Right lung (tissue), 2 donors: ENCODE measurements at regions not wholly inside any gene's neighbourhood (a gene's known extent, or its start where the extent isn't known, plus 50 kb on each side); places are given as distances from the start of the nearest gene placed in this dataset.
"Not testable (repeated sequence)": the region's sequence is repeated elsewhere in the genome, so short reads cannot be mapped to it uniquely, and the experiment has no call there.

Experiments used
- DNase-seq, 2 donors: peaks; one replicate each; pipeline ENCODE4 v3.0.0-alpha.2; 2013

DNA sequence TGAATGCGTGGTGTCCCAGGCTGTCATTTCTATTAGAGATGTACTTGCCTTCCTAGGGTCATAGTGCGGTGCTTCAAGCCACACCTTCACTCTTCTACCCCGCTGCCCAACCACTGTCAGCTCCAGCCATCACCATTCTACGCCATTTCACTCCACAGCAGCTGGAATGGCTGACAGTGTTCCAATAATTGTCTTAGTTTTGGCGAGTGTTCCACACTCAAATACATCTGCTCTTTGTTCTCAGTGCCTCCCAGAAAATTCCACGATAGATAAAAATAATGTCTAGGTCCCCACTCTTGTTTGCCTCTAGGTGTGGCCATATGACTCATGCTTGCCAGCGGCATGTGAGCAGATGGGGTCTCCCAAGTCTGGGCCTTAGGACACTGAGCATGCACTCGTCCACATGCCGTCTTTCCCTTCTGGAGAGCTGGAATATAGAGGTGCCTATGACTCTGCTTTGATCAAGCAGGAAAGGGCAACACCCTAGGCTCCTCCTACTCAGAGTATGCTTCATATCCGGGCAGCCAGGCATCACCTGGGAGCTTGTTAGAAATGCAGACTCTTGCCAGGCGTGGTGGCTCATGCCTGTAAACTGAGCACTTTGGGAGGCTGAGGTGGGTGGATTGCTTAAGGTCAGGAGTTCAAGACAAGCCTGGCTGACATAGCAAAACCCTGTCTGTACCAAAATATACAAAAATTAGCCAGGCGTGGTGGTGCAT, 163.0 kb downstream of the BRMS1L start:
- no peak for DNase-seq

DNA sequence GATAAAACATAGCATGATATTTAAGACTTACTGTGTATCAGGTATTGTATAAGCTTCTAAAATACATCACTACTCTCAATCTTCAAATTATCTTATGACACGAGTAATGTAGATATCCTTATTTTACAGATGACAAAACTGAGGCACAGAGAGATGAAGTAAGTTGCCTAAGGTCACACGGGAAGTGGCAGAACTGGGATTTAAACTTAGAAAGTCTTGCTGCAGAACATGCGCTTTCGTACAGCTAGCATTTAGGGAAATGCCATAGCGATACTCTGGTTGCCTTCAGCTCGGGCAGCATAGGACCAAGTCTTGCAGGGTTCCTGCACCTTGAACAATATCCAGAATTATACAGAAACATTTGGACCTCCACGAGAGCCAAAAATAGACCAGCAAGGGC, 162.4 kb downstream of the BRMS1L start:
- no peak for DNase-seq

DNA sequence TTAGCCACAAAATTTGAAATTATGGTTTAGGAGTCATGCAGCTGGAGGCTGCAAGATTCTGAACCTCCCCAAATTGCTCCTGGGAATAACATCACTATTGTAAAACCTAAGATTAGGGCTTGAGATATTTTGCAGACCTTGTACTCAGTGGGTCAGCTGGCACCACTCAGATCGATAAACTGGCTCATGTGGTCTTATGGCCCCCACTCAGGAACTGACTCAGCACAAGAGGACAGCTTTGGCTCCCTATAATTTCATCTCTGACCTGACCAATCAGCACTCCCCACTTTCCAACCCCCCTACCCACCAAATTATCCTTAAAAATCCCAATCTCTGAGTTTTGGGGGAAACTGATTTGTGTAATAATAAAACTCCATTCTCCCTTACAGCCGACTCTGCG, 161.6 kb downstream of the BRMS1L start:
- DNase-seq, result no peak

DNA sequence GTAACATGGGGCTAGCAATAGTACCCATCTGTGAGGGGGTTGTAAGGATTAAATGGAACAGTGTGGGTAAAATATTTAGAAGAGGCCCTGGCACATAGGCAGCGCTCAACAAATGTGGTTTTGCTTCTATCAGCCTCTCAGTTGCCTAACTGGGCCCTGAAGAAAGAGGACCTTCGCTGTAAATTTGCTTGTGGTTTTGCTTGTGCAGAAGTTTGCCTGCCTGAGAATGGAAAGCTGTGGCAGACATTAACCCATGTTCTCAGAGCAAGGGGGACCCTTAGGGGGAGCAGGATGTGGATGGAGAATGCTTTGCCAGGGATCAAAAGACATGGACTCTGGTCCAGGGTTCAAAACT, 160.1 kb downstream of the BRMS1L start:
- no peak for DNase-seq

DNA sequence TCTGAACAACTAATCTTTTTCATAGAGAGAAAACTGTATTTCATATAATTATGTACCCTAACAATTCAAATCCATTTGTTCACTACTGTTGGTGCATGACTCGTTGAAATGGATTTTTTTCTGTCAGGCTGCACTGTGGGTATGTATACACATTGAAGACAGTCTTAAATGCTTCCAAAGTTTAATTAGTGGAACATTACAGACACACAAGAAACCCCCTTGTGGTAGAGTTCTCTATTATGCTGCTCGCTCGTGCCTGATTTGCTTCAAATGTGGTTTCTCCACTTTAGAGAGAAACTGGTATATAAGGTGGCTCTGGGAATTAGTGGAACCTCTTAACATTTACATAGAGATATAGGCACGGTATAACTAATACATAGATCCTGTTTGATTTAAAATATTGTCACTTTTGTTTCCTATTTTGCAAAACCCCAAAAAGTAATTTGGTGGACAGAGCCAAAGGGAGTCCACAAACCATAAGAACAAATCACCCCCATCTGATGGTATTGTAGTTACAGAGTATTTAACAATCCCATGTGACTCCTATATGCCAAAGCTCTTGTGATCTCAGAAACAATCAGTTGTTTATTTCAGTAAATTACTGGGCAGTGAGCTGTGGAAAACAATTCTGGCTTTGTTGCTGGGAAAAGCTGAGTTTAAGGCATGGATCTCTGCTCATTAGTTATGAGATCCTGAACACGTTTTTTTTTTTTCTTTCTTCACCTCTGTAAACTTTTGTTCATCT, 159.5 kb downstream of the BRMS1L start:
- DNase-seq, result no peak

DNA sequence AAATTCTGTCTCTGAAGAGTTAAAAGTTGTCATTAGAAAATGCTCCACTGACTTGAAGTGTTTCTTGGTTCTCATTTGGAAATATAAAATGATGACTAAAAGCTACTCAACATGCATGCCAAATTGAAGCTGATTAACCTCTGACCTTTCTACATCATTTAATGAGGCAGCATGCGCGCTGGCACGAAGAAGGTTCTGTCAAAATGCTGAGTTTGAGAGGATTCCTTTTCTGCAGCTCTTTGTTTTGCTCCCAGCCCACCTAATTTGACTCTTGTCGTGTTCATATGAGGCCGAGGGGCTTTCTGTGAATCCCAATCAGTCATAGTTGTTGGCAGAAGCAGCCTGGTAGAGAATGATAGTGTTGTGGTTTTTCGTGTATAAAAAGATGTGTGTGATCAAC, 153.4 kb downstream of the BRMS1L start:
- no peak for DNase-seq

DNA sequence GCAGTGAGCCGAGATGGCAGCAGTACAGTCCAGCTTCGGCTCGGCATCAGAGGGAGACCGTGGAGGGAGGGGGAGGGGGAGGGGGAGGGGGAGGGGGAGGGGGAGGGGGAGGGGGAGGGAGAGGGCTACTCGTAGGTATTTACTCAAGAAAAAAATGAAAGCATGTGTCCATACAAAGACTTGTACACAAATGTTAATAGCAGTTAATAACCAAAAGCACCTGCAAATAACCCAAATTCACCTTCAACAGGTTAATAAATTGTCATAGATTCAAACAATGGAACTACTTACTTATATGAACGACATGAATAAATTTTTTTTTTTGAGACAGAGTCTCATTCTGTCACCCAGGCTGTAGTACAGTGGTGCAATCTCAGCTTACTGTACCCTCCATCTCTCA, 152.4 kb downstream of the BRMS1L start:
- no peak for DNase-seq

DNA sequence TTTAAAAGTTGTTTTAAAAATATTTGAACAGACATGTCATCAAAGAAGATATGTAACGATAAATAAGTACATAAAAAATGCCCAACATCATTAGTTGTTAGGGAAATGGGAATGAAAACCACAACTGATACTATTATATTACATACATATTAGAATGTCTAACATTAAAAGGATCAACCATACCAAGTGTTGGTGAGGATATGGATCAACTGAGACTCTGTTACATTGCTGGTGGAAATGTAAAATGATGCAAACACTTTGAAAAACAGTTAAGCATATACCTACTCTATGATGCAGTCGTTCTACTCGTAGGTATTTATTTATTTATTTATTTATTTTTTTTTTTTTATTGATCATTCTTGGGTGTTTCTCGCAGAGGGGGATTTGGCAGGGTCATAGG, 149.7 kb downstream of the BRMS1L start:
- no peak for DNase-seq

DNA sequence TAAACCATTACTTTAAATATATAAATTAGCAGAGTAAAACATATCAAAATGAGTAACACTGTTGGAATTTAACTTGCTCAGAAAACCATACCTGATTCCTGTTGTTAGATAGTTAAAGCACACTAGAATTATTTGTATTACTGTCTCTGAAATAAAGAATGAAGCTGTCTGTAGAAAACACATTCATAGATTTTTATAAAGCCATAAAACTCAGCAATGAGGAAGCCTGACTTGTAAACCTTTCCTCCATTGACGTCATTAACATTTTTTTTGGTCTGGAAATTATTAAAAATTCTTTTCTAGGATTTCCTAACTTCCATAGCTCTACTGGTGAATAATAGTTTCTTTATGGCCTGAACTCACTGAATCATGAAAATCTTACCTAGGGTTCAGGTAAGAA, 147.6 kb downstream of the BRMS1L start:
- no peak for DNase-seq

DNA sequence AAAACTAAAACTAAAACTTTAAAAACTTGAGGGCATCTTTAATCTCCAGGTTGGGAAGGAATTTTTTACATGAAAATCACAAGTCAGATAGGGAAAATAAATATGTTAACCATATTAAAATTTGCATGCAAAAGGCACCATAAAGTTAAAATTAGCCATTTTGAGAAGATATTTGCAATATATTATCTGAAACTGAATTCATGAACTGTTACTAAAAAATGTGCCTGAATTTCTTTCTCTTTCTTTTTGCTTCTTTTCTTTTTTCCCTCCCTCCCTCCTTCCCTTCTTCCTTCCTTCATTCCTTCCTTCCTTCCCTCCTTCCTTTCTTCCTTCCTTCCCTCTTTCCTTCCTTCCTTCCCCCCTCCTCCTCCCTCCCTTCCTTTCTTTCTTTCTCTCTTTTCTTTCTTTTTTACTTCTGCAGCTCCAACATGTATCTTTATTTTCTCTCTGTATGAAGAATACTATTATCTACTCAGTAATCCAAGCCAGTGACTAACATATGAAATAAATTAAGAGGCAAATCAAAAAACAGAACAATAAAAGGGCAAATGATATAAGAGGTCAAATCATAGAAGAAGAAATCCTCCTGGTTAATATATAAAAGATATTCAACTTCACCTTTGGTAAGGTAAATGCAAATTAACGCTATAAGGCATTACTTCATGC, 146.0 kb downstream of the BRMS1L start:
- no peak for DNase-seq

DNA sequence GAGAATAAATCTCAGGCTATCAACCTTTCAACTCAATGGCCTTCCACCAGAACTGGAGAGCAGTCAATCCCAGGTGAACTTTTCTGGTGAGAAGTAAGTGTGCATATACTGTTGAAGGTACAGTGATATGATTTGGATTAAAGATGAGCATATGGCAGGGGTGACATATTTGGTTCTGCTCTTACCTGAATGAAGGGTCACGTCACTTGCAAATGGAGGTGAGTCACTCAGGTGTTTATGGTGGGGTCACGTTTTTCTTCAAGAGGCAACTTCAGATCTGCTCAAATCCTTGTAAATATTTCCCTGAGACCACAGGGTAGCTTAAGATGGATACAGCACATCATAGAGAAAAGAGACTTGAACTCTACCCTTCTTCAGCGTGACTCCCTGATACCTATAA, 143.2 kb downstream of the BRMS1L start:
- DNase-seq, result no peak

DNA sequence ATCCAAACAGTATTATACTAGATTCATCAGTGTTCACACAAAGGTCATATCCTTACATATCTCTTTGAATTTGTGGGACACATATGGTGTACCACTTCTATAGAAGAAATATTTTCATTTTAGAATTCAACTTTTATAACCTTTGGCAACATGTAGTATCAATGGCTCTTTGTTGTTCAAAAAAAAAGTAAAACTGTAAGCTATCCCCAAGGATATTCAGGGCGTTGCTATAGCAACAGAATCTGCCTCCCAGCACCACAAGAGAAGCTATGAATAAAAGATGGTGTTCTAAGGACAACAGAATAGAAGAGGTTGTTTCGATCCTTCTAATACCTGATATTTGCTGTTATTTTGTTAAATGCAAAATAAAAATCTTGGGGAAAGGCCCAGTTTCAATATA, 139.3 kb downstream of the BRMS1L start:
- no peak for DNase-seq

DNA sequence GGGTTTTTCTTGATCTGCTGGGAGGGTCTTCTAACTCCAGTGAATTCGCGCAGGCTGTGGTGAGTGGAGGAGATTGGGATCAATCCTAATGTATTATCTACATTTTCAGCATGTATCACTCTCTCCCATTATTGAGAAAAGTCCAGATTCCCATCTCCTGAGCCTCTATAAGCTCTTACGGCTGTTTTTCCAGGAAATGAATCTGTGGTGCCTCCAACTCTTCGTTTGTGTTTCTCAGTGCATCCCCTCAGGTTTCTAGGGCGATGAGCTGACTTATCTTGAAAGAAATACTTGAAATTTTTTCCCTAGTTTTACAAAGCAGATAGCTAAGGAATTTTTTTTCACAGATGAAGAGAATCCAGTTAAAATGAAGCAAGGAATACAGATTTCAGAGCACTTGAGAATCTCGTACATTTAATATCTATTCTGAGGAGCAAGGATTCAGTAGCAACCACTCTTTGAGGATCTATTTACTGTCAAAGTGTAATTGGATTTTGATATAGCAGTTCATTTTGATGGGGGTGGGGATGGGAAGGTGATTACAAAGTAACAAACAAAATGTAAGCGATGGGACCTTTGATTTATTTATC, 138.7 kb downstream of the BRMS1L start:
- DNase-seq, result no peak

DNA sequence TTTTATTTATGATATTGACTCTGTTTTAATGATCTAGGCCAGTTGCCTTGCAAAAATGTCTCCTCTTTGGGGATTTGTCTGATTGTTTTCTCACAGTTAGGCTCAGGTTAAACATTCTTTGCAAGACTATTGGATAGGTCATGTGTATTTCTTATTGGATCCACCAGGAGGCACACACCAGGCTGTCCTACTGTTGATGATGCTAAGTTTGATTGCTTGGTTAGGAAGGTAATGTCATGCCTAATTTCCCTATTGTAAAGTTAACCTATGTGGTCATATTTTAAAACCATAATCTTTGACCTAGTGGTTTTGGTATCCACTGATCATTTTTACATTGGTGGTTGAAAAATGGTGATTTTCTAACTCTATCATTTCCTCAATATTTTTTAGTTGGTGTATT, 137.1 kb downstream of the BRMS1L start:
- DNase-seq, result no peak

DNA sequence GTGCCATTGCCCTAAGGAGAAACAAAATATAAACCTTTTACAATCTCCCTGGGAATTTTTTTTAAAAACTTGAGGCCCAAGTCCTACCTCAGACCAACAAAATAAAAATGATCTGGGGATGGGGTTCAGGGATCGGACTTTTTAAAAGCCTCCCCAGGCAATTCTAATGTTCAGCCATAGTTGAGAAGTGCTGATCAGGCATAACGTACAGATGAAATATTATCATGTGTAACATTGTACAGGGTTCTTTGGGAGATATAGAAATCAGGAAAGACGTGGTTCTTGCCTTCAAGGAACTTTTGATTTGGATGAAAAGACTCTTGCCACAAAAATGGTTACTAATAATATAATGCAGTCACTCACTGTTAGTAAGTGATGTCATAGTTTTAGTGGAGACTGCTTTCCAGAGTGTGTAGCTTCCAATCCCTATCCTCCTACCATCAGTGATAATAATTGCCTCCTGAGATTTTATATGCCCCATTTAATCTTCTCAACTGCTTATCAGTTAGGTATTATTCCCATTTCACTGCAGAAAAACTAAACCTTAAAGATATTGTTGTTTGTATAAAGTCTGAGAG, 135.6 kb downstream of the BRMS1L start:
- no peak for DNase-seq

DNA sequence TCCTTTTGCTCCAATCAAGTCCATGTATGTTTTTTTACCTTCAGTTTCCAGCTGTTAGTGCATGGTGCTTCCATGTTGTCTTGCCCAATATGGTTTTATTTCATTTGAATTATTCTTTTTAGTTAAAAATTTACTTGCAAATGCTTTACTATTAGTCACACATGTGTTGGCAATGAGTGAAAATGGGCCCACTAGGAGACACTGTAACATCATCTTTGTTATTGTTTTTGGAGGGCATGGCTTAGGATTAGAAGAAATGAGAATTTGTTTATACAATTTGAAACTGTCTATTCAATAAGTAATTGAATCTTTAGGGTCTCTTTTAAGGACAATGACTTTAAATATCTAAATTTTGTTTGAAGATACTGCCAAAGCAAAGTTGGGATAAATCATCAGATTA, 133.7 kb downstream of the BRMS1L start:
- DNase-seq, result no peak

DNA sequence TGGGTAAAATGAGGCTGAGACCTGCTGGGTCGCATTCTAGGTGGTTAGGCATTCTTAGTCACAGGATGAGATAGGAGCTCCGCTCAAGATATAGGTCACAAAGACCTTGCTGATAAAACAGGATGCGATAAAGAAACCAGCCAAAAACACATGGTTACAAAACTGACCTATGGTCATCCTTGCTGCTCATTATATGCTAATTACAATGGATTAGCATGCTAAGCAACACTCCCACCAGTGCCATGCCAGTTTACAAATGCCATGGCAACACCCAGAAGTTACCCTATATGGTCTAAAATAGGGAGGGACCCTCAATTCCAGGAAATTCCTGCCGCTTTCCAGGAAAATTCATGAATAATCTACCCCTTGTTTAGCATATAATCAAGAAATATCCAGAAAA, 132.4 kb downstream of the BRMS1L start:
- no peak for DNase-seq

DNA sequence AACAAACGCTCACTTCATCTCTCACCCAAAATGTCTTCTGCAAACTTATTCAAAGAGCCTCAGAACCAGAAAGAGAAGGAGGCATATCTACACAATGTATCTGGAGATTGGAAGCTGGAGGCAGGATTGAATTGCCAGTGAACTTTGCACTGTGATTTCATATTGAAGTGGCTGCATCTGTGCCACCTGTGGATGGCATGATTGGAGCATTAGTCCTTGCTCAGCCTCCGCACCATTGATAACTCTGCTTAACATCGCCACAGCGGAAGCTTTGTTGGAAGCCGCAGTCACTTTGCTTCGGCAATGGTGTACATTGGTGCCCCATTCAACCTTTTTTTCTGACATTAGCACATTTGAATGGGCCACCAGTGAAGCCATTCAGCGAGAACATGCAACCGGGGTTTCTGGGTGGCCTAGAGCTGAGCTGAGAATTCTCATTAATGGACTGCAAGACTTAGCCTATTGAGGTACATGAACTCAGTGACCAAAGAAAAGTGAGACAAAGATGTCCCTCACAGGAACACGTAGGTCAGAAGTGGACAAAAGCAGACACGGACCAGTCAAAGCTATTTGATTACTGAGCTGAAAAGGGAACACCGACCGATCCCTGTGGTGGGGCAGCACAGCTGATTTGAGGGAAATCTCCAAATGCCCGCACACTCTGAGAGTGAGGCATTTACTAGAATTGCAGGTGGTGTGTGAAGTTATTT, 130.4 kb downstream of the BRMS1L start:
- no peak for DNase-seq

DNA sequence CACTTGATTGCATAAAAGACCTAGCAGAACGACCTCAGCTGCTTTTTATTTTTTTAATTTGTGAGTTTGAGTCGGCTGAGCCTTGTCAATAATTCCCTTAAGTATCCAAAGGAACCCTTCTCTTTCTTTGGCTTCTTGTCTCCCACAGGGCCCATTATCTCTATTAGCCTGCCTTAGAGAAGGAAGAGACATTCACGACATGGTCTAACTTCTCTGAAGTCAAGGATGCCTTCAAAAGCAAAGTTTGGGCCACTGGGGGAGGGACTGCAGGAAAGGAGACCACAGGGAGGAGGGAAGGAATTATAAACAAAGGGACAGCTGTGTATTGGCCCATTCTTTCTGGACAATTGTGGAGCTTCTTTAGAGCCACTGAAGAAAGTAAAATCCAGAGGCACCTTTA, 126.4 kb downstream of the BRMS1L start:
- no peak for DNase-seq

DNA sequence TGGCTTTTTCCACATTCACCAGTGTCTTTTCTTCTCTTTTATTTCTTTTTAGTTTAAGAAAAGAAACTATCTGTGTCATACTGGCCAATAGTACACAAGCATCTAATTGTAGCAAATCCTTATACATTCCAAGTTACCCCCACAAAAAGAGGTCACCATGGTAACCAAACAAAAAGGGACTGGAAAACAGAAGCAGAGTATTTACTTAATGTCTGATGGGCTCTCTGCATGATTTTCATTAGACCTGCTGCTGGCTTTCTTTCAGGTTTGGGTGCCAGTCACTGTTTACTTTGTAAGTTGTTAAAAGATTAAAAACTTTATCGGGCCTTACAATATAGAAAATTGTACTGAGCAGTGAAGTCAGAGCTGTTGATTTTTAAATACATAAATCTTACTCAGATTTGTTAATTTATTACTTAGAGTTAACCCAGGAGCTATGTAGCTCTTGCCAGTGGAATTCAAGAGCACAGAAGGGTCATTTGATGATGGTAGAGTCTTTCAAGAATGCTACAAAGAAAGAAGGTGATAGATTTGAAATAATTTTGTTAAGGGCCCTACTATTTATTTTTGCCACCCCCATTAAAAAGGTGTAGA, 123.9 kb downstream of the BRMS1L start:
- DNase-seq, result peak; percentile 56 to 64

DNA sequence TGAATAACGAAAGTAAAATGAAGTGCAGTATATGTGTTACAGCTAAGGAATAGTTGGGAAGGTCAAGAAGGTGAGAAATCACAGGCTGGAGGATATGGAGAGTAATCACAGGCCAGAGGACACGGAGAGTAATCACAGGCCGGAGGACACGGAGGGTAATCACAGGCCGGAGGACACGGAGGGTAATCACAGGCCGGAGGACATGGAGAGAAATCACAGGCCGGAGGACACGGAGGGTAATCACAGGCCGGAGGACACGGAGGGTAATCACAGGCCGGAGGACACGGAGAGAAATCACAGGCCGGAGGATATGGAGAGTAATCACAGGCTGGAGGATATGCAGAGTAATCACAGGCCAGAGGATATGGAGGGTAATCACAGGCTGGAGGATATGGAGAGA, 121.8 kb downstream of the BRMS1L start:
- DNase-seq, result not testable (repeated sequence)
